NB4 (cell line): ENCODE measurements at regions not wholly inside any gene's neighbourhood (a gene's known extent, or its start where the extent isn't known, plus 50 kb on each side); places are given as distances from the start of the nearest gene placed in this dataset.

Experiments used
- DNase-seq: peaks from one replicate; pipeline ENCODE4 v3.0.0; 2010; ENCODE audit warnings: low read depth
- H3K4me3 ChIP-seq: one replicate; pipeline ENCODE4 v1.5.1; 2011; ENCODE audit warnings: mild to moderate bottlenecking, low read depth, low read length, moderate library complexity
- MYC ChIP-seq: IDR thresholded peaks from 2 replicates; pipeline ENCODE4 v1.6.1; 2011; ENCODE audit warnings: low read depth, low read length
- POLR2A ChIP-seq: IDR thresholded peaks from 2 replicates; pipeline ENCODE4 v1.6.1; 2011; ENCODE audit warnings: mild to moderate bottlenecking; ENCODE audit not compliant: insufficient read length; ENCODE audit errors: extremely low read depth
- TF ChIP-seq, protein P1 (sequence below): IDR thresholded peaks from one replicate; pipeline ENCODE4 v1.5.1; 2012; ENCODE audit warnings: low read depth, low read length
- TF ChIP-seq, protein P2 (sequence below): IDR thresholded peaks from 2 replicates; pipeline ENCODE4 v1.6.1; 2011; ENCODE audit warnings: low read depth, low read length

DNA sequence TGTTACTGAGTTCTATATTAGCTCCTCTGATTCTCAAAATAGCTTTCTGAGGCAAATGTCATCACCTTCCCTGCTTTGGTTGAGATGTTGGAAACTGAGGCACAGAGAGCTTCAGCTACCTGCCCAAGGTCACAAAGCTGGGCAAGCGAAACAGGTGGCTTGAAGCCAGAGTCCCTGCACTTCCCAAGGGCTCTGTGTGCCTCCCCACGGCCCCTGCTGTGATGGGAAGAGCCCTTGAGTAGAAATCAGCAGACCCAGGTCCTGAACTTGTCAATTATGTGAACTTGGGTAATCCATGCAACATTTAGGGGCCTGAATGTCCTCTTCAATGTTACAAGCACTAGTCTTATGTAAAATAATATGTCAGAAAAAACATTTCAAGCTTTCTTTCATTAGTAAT is 327.3 kb upstream of the PODXL start:
- DNase-seq, result no peak
- TF ChIP-seq, protein P1, sequence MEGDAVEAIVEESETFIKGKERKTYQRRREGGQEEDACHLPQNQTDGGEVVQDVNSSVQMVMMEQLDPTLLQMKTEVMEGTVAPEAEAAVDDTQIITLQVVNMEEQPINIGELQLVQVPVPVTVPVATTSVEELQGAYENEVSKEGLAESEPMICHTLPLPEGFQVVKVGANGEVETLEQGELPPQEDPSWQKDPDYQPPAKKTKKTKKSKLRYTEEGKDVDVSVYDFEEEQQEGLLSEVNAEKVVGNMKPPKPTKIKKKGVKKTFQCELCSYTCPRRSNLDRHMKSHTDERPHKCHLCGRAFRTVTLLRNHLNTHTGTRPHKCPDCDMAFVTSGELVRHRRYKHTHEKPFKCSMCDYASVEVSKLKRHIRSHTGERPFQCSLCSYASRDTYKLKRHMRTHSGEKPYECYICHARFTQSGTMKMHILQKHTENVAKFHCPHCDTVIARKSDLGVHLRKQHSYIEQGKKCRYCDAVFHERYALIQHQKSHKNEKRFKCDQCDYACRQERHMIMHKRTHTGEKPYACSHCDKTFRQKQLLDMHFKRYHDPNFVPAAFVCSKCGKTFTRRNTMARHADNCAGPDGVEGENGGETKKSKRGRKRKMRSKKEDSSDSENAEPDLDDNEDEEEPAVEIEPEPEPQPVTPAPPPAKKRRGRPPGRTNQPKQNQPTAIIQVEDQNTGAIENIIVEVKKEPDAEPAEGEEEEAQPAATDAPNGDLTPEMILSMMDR, result no peak
- TF ChIP-seq, protein P2, sequence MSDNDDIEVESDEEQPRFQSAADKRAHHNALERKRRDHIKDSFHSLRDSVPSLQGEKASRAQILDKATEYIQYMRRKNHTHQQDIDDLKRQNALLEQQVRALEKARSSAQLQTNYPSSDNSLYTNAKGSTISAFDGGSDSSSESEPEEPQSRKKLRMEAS, result no peak
- TF ChIP-seq MYC, result no peak
- no peak for TF ChIP-seq POLR2A
- no peak overlapping the region for H3K4me3 ChIP-seq

DNA sequence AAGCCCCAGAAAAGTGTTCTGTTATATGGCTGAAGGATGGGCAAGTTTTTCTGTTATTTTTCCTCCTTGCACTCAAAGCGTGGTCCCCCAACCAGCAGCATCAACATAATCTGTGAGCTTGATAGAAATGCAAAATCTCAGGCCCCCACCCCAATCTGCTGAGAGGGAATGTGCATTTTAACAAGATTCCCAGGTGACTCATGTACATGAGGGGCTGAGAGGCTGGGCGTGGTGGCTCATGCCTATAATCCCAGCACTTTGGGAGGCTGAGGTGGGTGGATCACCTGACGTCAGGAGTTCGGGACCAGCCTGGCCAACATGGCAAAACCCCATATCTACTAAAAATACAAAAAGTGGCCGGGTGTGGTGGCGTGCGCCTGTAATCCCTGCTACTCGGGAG is 326.8 kb upstream of the PODXL start:
- no peak for DNase-seq
- TF ChIP-seq, protein P1, result no peak
- TF ChIP-seq POLR2A (no peak), MYC (no peak)
- TF ChIP-seq, protein P2, result no peak
- no peak overlapping the region for H3K4me3 ChIP-seq

DNA sequence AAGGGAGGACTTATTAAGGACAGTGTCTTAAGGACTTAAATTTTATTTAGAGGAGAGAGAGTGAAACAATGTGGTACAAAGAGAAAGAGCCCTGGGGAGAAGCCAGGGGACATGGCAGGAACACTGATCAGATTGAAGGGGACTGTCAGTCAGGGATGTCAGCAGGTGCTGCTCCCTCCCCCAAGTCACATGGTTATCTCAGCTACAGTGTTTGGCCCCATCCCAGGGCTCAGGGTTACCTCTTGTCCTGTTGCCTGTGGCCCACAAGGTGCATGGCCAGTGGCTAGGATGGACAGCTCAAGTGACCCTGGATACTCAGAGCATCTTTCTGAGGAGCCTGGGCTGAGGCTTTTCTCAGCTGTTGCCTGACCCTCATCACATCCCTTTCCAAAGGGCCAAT is 325.9 kb upstream of the PODXL start:
- TF ChIP-seq, protein P1, result no peak
- TF ChIP-seq POLR2A (no peak), MYC (no peak)
- TF ChIP-seq, protein P2, result no peak
- no peak for DNase-seq
- no peak overlapping the region for H3K4me3 ChIP-seq

DNA sequence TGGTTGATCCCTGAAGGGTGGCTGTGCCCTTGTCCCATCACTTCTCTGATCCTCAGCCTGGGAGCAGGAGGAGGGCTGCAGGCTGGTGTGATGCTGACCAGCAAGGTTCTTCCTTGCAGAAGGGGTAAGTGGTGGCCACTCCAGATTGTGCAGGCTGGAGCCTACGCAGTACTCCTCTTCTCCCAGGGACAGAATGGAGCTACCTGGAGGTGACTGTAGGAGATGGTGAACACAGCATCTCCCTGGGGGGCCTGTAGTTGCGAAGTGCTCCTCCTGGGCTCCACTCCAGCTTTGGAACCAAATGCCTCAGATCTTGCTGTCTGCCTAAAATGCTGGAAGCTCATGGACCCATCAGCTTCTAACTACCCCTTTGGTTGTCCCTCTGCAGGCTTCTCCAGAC is 323.6 kb upstream of the PODXL start:
- no peak overlapping the region for H3K4me3 ChIP-seq
- TF ChIP-seq MYC (no peak), POLR2A (no peak)
- TF ChIP-seq, protein P1, result no peak
- TF ChIP-seq, protein P2, result no peak
- DNase-seq, result no peak

DNA sequence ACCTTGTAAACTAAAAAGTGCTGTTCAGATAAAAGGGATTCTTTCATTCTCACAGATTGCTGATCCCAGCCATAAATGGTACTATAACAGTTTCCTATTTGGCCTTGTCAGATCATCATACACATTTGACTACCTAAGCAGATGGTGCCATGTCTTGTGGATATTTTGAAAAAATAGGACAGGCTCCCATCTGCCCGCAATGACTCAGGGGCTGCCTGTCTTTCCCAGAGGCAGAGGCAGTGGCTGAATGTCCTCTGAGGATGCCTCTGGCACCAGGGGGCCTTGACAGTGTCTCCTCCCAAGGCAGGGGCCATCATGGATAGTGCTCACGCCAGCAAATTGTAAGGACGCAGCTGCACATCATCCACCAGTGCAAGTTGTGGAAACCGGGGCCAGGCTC is 323.0 kb upstream of the PODXL start:
- no peak overlapping the region for H3K4me3 ChIP-seq
- TF ChIP-seq, protein P2, result no peak
- no peak for TF ChIP-seq POLR2A
- TF ChIP-seq MYC, result no peak
- TF ChIP-seq, protein P1, result no peak
- no peak for DNase-seq

DNA sequence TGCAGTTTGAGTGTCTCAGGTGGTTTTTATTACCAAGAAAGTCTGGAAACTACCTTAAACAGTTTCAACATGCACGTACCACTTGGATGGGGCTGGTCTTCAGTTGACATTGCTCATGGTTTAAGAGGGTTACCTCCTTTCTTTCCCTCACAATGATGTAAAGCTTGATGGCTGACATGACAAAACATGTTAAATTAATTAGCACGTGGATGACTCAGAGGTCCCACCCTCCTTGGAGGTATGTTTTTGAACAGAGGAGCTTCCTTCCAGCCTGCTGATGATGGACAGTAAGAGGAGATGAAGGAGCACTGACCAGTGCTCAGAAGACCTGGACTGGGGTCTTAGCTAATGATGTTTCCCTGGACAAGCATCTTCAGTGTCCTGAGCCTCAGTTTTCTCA is 322.3 kb upstream of the PODXL start:
- TF ChIP-seq MYC (no peak), POLR2A (no peak)
- TF ChIP-seq, protein P1, result no peak
- TF ChIP-seq, protein P2, result no peak
- no peak overlapping the region for H3K4me3 ChIP-seq
- DNase-seq, result no peak
